GM18951 (cell line): ENCODE measurements at regions not wholly inside any gene's neighbourhood (a gene's known extent, or its start where the extent isn't known, plus 50 kb on each side); places are given as distances from the start of the nearest gene placed in this dataset.

ENCODE experiments used
- POLR2A ChIP-seq: IDR thresholded peaks from 4 replicates; pipeline ENCODE4 v1.6.1; 2011; ENCODE audit warnings: mild to moderate bottlenecking; ENCODE audit not compliant: insufficient read length, insufficient read depth; ENCODE audit errors: extremely low read depth
- in situ Hi-C: fragments of 300-500 bp; cut with MboI; formaldehyde crosslinking; loops from one replicate; pipeline ENCODE4 v1.12.0; 2022; ENCODE audit warnings: low sequenced_read_pairs, mixed read lengths, inconsistent platforms; ENCODE audit not compliant: unreplicated experiment

DNA sequence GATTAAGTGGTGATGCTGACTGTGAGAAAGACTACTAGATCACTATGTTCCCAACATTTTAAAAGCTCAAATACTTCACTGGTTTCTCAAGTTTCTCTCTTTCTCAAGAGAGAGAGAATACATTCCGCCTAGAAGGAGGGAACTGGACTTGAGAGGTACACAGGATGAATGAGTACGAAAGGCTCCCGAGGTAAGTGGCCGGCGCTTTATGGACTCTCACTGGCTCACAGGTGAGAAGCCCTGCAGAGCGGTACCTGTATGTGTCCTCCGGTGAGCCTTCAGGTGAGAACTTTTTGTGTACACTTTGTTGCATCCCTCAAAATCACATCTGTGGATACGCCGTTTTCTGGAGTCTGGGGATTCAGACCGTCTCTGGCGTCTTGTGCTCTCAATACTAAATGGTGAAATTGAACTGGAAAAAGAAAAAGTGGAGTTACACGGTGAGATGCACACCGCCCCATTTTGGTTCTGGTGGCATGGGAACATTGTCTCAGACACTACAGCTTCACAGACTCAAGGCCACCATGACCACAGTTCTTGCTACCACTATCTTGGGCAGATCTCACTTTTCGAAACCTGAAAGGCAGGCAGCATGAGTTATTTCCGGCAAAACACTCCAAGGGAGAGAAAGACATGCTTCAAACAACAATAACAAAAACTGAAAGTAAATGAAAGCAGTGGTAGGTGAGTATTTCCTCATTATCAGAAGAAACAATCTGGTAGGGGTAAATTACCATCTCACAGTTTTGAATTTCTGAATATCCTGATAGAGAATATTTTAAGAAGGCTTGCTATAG lies 418.9 kb downstream of the KLF12 start:
- in situ Hi-C loops, result loop anchor here (25.0 kb wide), 1 partner anchor 903 kb away; no protein-coding TSS in a partner anchor
- no peak for TF ChIP-seq POLR2A

DNA sequence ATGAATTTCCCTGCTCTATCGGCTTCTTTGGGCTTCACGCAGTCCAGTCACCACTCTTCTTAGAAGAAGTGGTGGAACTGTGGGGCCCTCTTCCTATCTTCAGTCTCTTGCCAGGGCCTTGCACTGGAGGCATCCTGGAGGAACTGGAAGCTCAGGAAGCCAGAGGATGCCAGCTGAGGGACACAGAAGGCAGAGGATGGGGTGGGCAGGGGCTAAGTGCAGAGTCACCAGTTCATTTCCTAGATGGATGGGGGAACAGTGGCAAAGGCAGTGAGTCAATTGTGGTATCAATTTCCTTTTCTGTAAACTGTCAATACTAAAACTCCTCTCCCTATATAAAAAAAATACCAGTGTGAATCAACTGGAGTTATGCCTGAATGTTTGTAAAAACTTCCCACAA lies 419.7 kb downstream of the KLF12 start:
- TF ChIP-seq POLR2A, result no peak
- in situ Hi-C loops, result loop anchor here (25.0 kb wide), 1 partner anchor 902 kb away; no protein-coding TSS in a partner anchor

DNA sequence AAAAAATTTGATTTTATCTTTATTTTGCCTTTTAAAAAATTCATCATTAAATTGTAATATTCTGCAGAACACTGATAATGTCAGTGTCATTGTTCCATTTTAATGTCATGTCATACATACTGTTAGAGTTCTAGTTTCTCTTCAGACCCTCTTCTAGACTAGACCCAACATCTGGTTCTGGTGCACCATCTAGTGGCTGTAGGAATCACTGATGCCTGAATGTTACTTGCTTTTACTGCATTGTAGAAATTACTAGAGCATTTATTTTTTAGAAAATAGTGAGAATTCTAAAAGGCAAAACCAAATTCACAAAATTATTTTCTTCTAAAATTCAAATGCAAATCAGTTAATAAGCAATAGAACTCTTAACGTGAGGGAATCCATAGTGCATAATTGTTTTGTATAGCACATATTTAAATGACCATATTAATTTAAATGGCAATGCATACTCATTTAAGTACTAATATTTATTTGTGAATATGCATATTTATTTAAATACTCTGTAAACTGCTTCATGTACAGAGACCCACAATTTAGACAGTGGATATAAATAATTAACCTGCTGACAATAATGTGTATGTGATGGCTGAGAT lies 425.7 kb downstream of the KLF12 start:
- in situ Hi-C loops, result loop anchor here (25.0 kb wide), 1 partner anchor 896 kb away; no protein-coding TSS in a partner anchor
- TF ChIP-seq POLR2A, result no peak

DNA sequence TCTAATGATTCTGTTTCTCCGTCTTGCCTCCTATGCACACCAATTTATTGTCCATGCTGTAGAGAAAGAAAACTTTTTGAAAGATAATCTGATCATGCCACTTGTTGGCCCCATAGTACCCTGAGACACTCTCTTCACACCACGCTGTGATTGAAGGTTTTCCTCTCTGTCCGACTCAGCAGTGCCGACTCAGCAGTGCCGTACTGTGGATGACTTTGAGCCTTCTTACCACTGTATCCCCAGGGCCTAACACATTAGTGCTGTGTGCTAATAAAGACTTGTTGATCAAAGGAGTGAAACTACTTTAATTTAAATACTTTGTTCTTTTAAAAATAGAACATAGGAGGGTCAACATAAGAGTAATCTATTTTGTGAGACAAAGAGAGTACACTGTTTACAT lies 429.6 kb downstream of the KLF12 start:
- no peak for TF ChIP-seq POLR2A
- in situ Hi-C loops, result loop anchor here (25.0 kb wide), 1 partner anchor 892 kb away; no protein-coding TSS in a partner anchor

DNA sequence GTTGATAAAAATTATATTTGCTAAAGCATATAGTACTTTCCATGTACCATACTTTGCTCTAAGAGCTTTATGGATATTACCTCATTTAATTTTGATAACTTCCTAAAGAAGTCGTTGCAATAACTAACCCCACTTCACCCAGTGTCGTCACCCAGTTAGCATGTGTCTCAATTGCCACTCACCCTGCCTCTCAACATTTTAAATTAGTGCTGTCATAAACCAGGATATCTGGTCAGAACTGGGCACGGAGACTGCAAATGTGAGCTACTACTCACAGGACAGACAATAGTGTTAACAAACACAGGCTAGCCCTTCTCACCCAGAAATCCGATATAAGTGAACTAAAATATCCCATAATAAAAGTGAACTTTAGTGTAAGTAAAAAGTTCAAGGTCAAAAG lies 430.6 kb downstream of the KLF12 start:
- no peak for TF ChIP-seq POLR2A
- in situ Hi-C loops, result loop anchor here (25.0 kb wide), 1 partner anchor 891 kb away; no protein-coding TSS in a partner anchor

DNA sequence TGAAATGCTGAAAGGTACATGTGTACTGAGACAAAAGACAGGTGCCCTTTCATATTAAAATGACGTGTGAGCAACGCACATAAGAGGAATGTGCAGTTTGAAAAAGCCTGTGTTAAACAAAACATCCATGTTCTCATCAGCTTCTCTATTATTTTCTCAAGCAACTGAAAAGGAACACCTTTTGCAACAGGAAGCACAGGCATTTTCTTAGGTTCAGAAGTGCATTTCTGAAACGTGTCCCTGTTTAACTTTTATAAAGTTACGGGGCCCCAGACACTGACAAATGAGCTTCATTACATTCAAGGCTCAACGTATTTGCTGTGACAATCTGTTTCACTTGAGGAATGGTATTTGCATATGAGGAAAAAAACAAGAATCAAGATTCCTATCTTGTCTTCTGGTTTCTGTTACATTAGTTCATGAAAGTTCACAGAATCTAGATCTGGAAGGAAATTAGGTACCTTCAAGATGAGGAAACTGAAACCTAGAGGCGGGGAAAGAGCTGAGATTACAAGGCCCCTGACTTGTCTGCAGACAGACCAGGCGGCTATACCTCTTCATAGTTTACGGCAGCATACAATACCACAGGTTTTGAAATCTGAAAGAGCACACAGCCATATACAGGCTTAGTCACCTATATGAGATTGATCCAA lies 431.7 kb downstream of the KLF12 start:
- in situ Hi-C loops, result loop anchor here (25.0 kb wide), 1 partner anchor 890 kb away; no protein-coding TSS in a partner anchor
- no peak for TF ChIP-seq POLR2A

DNA sequence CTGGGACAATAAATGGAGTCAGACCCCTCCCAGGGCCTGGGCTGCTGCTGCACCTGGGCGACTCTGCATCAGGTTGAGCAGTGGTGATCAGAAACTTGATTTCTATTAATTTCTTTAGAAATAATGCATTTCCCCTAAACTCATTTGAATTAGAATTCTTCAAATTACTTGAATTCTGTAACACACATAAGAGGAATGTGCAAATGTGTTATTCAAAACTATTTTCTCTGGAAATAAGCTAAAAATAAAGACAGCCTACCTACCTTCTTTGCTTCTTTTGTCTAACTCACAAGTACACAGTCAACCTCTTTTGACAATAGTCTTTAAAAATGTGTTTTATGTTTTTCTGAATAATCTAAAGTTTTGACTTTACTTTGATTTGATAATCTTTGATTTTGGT lies 433.0 kb downstream of the KLF12 start:
- TF ChIP-seq POLR2A, result no peak
- in situ Hi-C loops, result loop anchor here (25.0 kb wide), 1 partner anchor 889 kb away; no protein-coding TSS in a partner anchor

DNA sequence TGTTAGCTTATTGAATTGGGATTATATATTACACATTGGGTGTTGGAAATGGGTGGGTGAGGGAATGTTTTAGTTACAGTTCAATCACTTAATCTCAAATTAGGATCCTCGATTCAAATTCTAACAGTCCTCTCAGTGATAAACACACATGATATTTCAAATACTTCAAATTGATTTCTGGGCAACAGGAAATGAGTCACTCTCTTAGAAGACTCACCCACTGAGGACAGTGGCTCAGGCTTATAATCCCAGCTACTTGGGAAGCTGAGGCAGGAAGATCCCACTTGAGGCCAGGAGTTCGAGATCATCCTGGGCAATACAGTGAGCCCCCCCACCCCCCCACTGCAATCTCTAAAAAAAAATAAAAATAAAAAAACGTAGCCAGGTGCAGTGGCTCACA lies 435.3 kb downstream of the KLF12 start:
- in situ Hi-C loops, result no loop called here

DNA sequence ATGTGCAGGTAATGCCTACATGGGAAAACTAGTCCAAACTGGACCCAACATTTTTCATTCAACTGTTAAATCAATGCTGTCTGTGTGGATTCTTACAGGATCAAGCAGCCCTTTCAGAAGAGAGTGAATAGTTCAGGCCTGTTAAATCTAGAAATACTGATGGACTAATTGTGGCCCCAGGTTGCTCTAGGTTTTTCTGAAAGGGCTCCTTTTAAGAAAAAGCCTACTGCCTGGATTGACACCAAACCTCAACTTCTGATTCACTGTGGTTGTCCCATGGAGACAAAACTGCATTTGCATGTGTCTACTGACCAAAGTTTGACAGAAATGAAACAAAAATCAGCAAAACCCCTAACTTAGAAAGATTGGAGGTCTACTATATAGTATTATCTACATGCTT lies 437.0 kb downstream of the KLF12 start:
- in situ Hi-C loops, result no loop called here
- no peak for TF ChIP-seq POLR2A

More for the DNA sequence above, 435.3 kb downstream of the KLF12 start:
- TF ChIP-seq POLR2A, result no peak

DNA sequence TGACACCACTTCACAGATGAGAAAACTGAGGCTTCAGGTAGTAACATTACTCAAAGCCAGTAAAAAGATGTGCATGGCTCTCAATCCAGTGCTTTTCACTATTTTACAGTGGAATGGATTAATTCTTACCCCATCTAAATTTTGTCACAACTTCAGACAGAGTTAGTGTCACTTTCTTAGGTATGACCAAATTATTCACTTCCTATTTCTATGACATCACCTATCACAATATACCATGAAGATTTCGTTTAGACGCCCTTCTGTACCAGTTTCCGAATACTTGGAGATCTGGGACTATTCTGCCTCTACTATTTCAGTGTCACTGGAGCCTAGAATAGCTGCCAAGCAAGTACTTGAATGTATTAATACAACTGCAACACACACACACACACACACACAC lies 437.5 kb downstream of the KLF12 start:
- in situ Hi-C loops, result no loop called here
- no peak for TF ChIP-seq POLR2A

DNA sequence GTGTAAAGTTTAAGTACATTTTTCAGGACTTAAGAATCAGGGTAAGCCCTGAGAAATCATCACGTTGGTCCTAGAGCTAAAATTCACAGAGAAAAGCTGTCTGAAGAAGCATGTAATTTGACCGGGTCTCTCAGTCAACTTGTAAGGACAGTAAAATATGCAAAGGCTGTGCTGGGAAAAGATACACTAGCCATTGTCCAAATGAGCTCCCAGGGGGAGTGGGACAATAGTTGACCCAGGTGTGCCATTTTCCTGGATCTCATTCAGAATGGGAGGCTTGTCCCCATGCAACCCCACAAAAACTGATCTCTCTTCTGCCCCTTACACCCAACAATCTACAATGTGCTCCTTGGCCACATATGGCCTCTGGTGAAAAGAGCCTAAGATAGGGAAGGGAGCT lies 437.9 kb downstream of the KLF12 start:
- no peak for TF ChIP-seq POLR2A
- in situ Hi-C loops, result no loop called here

DNA sequence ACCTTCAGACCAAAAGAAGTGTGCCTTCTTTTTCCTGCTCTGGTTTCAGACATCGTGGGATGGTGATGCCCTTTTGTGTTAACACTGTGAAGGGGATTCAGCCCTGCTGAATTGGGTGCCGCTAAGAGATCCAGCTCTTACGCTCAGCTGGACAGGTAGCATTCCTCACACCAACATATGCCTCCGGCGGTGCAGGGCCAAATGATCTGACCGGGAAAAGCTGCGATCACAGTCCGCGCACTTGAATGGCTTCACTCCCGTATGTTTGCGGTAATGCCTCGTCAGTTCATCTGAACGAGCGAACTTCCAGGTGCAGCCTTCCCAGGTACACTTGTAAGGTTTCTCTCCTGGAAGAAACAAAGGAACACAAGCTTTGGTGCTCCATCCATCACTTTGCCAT lies 438.9 kb downstream of the KLF12 start:
- no peak for TF ChIP-seq POLR2A
- in situ Hi-C loops, result no loop called here

DNA sequence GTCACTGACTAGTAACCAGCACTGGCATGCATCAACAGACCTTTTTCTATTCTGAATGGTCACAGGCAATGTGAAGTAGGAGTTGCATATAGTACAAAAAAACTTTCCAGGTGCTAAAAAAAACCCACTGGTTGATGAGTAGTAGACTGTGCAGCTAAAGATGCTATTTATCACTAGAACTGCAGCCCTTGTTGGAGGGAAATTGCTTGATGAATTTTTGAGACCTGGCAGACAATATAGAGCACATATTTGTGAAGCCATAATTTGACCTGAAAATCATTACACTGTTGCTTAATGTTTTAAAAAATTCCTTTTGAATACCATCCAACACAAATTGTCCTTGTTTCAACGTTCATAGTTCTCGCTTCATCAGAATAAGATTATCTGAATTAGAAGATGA lies 441.0 kb downstream of the KLF12 start:
- TF ChIP-seq POLR2A, result no peak
- in situ Hi-C loops, result no loop called here
